ENCODE measurements at regions not wholly inside any gene's neighbourhood (a gene's known extent, or its start where the extent isn't known, plus 50 kb on each side); places are given as distances from the start of the nearest gene placed in this dataset.
"Not testable (repeated sequence)": the region's sequence is repeated elsewhere in the genome, so short reads cannot be mapped to it uniquely, and the experiment has no call there.

GRCh38 chr4:141851246-141851891 lies 215.0 kb downstream of the IL15 start:
- DNase-seq = peak; percentile 1

GRCh38 chr4:141853091-141853764 lies 216.8 kb downstream of the IL15 start:
- DNase-seq = no peak

- DNase-seq = no peak
Measured at GRCh38 chr4:141858437-141858836, 222.1 kb downstream of the IL15 start.

- no peak for DNase-seq
Measured at GRCh38 chr4:141860974-141861373, 224.6 kb downstream of the IL15 start.

GRCh38 chr4:141870152-141870551 lies 233.8 kb downstream of the IL15 start:
- DNase-seq = no peak

GRCh38 chr4:141871086-141871770 lies 234.8 kb downstream of the IL15 start:
- DNase-seq = no peak

GRCh38 chr4:141882650-141883049 lies 246.3 kb downstream of the IL15 start:
- DNase-seq = not testable (repeated sequence)

- DNase-seq = no peak
Measured at GRCh38 chr4:141884070-141884469, 247.7 kb downstream of the IL15 start.

GRCh38 chr4:141885112-141885511 lies 248.7 kb downstream of the IL15 start:
- no peak for DNase-seq

GRCh38 chr4:141890279-141890678 lies 253.9 kb downstream of the IL15 start:
- no peak for DNase-seq

GRCh38 chr4:141891260-141892120 lies 255.1 kb downstream of the IL15 start:
- peak; percentile 45 for DNase-seq

GRCh38 chr4:141896687-141897086 lies 260.3 kb downstream of the IL15 start:
- no peak for DNase-seq

- no peak for DNase-seq
Measured at GRCh38 chr4:141898346-141898745, 262.0 kb downstream of the IL15 start.

GRCh38 chr4:141899103-141899502 lies 262.7 kb downstream of the IL15 start:
- DNase-seq = no peak

GRCh38 chr4:141899541-141899940 lies 263.2 kb downstream of the IL15 start:
- DNase-seq = no peak

- peak; percentile 7 for DNase-seq
Measured at GRCh38 chr4:141900856-141901255, 264.5 kb downstream of the IL15 start.

- DNase-seq = no peak
Measured at GRCh38 chr4:141905751-141906150, 269.4 kb downstream of the IL15 start.

GRCh38 chr4:141909541-141909940 lies 273.2 kb downstream of the IL15 start:
- DNase-seq = no peak

- DNase-seq = peak; percentile 93
Measured at GRCh38 chr4:141912831-141913230, 276.4 kb downstream of the IL15 start.

- no peak for DNase-seq
Measured at GRCh38 chr4:141913928-141914327, 277.5 kb downstream of the IL15 start.

- no peak for DNase-seq
Measured at GRCh38 chr4:141914746-141915145, 278.4 kb downstream of the IL15 start.

GRCh38 chr4:141919649-141920048 lies 283.3 kb downstream of the IL15 start:
- DNase-seq = no peak

- no peak for DNase-seq
Measured at GRCh38 chr4:141921293-141921692, 284.9 kb downstream of the IL15 start.
